ENCODE measurements at regions not wholly inside any gene's neighbourhood (a gene's known extent, or its start where the extent isn't known, plus 50 kb on each side); places are given as distances from the start of the nearest gene placed in this dataset.

DNA sequence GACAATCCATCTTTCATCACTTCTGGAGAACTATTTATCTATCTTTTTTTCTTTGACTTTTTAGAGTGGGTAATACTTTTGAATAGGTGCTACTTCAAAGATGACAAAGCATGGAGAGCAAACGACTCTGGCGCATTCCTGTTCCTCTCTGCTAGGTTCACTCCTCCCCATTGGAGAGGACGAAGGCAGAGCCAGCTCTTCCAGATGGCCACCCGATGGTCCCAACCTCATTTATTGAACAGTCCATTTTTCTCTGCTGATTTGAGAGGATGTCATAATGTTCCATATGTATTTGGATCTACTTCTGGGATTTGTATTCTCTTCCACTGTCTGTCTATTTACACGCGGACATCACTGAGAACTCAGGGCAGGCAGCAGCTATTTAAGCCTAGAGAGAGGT lies 284.3 kb upstream of the CXCR4 start:
- Histone ChIP-seq H3K4me1 (no peaks in the 10 kb centered on the region), H3K27me3 (peaks cover 0 to 23% of the 10 kb centered on the region in 2 donors), H3K4me3 (no peak overlapping the region), H3K27ac (no peak overlapping the region), H3K9me3 (no peaks in the 10 kb centered on the region), H3K36me3 (no peaks in the 10 kb centered on the region)
- no peak for DNase-seq
- TF ChIP-seq, protein P1, sequence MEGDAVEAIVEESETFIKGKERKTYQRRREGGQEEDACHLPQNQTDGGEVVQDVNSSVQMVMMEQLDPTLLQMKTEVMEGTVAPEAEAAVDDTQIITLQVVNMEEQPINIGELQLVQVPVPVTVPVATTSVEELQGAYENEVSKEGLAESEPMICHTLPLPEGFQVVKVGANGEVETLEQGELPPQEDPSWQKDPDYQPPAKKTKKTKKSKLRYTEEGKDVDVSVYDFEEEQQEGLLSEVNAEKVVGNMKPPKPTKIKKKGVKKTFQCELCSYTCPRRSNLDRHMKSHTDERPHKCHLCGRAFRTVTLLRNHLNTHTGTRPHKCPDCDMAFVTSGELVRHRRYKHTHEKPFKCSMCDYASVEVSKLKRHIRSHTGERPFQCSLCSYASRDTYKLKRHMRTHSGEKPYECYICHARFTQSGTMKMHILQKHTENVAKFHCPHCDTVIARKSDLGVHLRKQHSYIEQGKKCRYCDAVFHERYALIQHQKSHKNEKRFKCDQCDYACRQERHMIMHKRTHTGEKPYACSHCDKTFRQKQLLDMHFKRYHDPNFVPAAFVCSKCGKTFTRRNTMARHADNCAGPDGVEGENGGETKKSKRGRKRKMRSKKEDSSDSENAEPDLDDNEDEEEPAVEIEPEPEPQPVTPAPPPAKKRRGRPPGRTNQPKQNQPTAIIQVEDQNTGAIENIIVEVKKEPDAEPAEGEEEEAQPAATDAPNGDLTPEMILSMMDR (IDR thresholded peaks at IDR 0.05): no peak
- ATAC-seq: no peak
- intact Hi-C loops (cut with DNase I): no loop called here

DNA sequence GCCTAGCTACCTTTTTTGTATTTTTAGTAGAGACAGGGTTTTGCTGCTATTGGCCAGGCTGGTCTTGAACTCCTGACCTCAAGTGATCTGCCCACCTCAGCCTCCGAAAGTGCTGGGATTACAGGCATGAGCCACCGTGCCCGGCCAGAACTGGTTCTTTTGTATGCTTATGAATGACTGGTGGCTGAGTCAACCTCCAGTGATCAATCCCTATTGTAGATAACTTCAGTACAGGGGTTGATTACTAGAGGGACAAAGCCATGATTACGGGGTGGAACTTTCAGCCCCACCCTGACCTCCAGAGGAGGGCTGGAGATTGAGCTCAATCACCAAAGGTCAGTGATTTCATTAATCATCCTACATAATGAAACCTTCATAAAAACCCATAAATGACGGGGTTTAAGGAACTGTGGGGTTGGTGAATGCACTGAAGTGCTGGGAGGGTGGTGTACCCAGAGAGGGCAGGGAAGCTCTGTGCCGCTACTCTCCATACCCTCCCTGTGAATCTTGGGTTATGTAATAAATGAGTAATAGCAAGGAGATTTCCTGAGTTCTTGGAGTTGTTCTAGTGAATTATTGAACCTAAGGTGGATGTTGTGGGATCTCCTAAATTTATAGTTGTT lies 281.8 kb upstream of the CXCR4 start:
- no peak for ATAC-seq

DNA sequence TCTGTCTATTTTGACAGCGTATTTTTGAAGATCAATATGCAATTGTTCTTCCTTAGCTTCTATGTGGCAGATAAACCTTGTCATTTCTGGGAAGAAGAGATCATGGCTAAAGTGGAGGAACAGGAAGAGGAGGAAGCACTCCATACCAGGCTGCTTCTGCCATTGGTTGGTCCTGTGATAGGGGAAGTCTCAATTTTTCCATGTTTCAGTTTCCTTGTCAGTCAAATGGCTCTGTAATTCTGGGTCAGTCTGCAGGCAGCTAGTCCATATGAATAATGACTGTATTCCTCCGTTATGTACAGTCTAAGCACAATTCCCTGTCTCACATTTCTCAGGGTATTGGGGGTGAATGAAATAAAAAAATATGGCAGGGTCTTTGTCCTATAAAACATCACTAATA lies 277.6 kb upstream of the CXCR4 start:
- Histone ChIP-seq H3K27ac (no peak overlapping the region), H3K4me3 (no peak overlapping the region), H3K9me3 (no peaks in the 10 kb centered on the region), H3K36me3 (no peaks in the 10 kb centered on the region), H3K4me1 (no peaks in the 10 kb centered on the region), H3K27me3 (no peaks in the 10 kb centered on the region)
- ATAC-seq (no peak), DNase-seq (no peak)
- intact Hi-C loops (cut with DNase I): no loop called here
- TF ChIP-seq, protein P1 (IDR thresholded peaks at IDR 0.05): no peak

More for the DNA sequence above, 281.8 kb upstream of the CXCR4 start:
- H3K4me3 ChIP-seq: no peak overlapping the region
- no peak for DNase-seq
- no peaks in the 10 kb centered on the region for H3K9me3 ChIP-seq
- intact Hi-C loops (cut with DNase I): no loop called here
- H3K36me3 ChIP-seq: no peaks in the 10 kb centered on the region
- TF ChIP-seq, protein P1 (IDR thresholded peaks at IDR 0.05): no peak
- no peaks in the 10 kb centered on the region for H3K4me1 ChIP-seq
- no peak overlapping the region for H3K27ac ChIP-seq
- H3K27me3 ChIP-seq: peaks cover 0 to 3% of the 10 kb centered on the region in 2 donors

DNA sequence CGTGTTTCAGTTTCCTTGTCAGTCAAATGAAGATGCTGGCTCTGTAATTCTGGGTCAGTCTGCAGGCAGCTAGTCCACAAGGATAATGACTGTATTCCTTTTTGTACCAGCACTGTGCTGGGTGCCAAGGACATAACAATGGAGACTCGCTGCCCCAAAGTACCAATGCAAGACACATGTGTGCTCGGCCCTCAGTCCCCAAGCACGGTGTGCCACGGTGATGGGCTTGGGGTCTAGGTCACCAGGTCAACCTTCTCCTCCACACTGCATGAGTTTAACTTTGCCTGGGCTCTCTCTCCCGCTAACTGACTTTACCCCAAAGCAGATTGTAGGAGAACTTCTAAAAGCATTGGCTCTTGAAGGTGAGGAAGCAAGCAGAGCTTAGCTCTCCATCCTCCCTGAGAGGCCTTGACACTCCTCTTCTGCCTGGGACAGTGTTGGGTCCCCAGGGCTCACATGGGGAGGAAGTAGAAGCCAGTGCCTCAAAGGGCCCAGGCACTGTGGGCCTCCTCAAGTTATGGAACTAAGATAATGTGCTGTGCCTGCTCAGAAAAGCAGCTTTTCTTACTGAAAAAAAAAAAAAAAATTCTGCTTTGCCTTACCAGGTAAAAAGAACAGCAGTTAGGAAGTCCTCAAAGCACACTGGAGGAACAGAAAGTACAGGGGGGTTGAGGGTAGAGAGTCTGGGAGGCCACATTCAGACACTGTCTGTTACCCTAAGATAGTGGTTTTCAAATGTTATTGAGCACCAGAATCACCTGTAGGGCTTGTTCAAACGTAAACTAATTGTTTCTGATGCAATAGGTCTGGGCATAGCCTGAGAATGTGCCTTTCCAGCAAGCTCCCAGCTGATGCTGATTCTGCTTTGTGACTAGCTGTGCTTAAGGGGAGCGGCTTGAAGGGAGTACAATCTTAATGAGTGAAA lies 276.4 kb upstream of the CXCR4 start:
- no peaks in the 10 kb centered on the region for H3K9me3 ChIP-seq
- H3K27ac ChIP-seq: no peak overlapping the region
- H3K4me1 ChIP-seq: no peaks in the 10 kb centered on the region
- H3K36me3 ChIP-seq: no peaks in the 10 kb centered on the region
- intact Hi-C loops (cut with DNase I): no loop called here
- ATAC-seq (no peak), DNase-seq (no peak)
- H3K27me3 ChIP-seq: no peaks in the 10 kb centered on the region
- H3K4me3 ChIP-seq: no peak overlapping the region
- TF ChIP-seq, protein P1 (IDR thresholded peaks at IDR 0.05): no peak

DNA sequence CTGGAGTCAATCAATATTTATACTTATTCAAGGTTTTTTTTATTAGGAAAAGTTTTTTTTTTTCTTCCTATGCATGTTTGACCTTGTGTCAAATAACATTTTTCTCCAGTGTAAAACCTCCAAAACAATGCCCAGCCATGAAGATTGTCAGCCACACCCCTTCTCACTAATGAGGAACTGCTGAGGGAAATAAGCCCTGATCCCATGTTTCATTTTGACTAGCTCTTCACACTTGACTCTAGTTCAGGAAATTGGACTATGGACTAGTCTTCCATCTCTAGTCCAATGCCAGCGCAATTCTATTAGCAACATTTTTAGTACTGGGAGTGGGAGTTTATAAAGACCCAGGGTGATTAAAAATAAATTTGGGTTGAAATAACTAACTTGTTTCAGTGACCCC lies 275.6 kb upstream of the CXCR4 start:
- ATAC-seq: peak; percentile 52

More for the DNA sequence above, 275.6 kb upstream of the CXCR4 start:
- Histone ChIP-seq H3K9me3 (no peaks in the 10 kb centered on the region), H3K4me3 (no peak overlapping the region), H3K27ac (no peak overlapping the region), H3K36me3 (no peaks in the 10 kb centered on the region), H3K4me1 (no peaks in the 10 kb centered on the region), H3K27me3 (no peaks in the 10 kb centered on the region)
- TF ChIP-seq, protein P1 (IDR thresholded peaks at IDR 0.05): no peak
- DNase-seq: no peak
- intact Hi-C loops (cut with DNase I): no loop called here

Data from left lung (tissue), 4 donors.